ENCODE measurements at regions not wholly inside any gene's neighbourhood (a gene's known extent, or its start where the extent isn't known, plus 50 kb on each side); places are given as distances from the start of the nearest gene placed in this dataset.

- DNase-seq (ENCODE audit: low read depth) = no peak
Measured at GRCh38 chr4:11597506-11597905, 168.8 kb upstream of the HS3ST1 start.

DNA sequence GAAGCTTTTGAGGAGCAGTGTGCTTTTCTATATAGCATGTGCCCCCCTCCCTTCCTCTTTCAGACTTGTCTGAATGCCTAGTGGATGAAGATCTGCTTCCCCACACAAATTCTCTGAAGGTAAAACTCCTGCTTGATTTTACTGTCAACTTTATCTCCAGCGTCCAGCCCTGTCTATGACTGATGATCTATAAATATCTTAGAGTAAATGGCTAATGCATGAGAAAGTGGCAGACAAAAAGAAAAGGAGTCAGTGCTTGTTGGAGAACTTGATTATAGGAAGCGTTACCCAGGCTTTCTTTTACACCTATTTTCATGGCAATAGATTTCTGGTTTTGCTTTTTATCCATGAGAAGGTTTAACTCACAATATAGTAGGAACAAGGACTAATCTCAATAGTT is 168.3 kb upstream of the HS3ST1 start:
- no peak for DNase-seq (ENCODE audit: low read depth)

DNA sequence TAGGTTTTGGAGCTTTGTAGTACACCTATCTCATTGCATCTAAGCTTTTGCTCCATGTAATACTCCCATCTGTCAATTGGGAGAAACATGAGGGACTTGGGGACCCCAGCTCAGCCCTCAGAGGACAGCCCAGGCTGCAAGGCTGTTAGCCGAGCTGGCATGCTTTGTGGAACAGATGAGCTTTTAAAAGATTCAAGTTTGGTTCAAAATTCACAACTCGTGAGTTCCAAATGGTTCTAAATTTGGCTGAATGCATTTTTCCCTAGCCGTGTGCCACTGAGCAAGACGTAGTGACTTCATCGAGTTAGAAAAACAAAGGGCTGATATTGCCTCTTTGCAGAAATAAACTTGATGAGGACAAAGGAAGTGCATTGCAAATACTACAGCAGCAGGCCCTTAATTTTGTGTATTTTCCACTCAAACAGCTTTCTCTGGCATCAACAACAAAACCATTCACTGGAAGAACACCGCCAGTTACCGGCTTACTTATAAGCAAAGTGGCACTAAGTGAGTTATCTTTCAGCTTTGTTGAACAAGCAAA is 165.0 kb upstream of the HS3ST1 start:
- no peak for DNase-seq (ENCODE audit: low read depth)

DNA sequence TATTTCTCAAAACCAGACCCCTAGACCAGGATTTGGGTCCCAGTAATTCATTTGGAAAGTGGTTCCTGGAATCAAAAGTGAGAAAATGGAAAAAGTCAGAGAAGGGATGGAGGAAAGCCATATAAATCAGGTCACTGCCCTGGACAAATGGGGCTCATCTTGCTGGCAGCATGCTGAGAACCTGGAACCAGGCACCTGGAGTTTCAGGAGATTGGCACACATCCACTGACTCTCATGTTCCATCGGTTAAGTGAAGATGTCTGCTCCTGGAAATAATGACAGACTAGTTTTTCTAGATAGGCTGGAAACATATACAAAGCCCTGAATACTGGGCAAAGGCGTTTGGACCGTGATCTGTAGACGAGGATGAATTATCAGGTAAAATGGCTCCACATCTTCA is 163.6 kb upstream of the HS3ST1 start:
- no peak for DNase-seq (ENCODE audit: low read depth)

DNA sequence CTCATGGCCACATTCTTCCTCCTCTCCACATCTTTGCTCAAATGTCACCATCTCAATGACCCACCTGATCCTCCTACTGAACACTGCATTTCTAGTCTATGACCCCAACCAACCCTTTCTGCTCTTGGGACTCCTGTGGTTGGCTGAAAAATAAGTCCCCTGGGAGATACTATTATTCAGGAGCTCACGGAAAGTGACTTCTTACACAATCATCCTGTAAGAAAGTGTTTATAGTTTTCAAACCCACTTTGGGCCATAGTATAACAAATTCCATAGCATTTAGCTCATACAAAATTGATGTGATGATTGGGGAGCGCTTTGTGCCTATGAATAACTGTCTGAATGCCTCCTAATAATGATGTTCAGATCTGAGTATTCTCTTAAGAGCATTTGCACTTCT is 161.4 kb upstream of the HS3ST1 start:
- DNase-seq (ENCODE audit: low read depth) = no peak

GRCh38 chr4:11589676-11590075 is 161.0 kb upstream of the HS3ST1 start:
- DNase-seq (ENCODE audit: low read depth) = no peak

- no peak for DNase-seq (ENCODE audit: low read depth)
Measured at GRCh38 chr4:11587797-11588196, 159.1 kb upstream of the HS3ST1 start.

GRCh38 chr4:11585506-11585905 is 156.8 kb upstream of the HS3ST1 start:
- no peak for DNase-seq (ENCODE audit: low read depth)

GRCh38 chr4:11568511-11568910 is 139.8 kb upstream of the HS3ST1 start:
- no peak for DNase-seq (ENCODE audit: low read depth)

- DNase-seq (ENCODE audit: low read depth) = no peak
Measured at GRCh38 chr4:11566444-11567022, 137.8 kb upstream of the HS3ST1 start.

- no peak for DNase-seq (ENCODE audit: low read depth)
Measured at GRCh38 chr4:11565899-11566298, 137.2 kb upstream of the HS3ST1 start.

- DNase-seq (ENCODE audit: low read depth) = no peak
Measured at GRCh38 chr4:11565213-11565612, 136.5 kb upstream of the HS3ST1 start.

GRCh38 chr4:11564021-11564420 is 135.3 kb upstream of the HS3ST1 start:
- DNase-seq (ENCODE audit: low read depth) = no peak

- DNase-seq (ENCODE audit: low read depth) = no peak
Measured at GRCh38 chr4:11549525-11549924, 120.8 kb upstream of the HS3ST1 start.

DNA sequence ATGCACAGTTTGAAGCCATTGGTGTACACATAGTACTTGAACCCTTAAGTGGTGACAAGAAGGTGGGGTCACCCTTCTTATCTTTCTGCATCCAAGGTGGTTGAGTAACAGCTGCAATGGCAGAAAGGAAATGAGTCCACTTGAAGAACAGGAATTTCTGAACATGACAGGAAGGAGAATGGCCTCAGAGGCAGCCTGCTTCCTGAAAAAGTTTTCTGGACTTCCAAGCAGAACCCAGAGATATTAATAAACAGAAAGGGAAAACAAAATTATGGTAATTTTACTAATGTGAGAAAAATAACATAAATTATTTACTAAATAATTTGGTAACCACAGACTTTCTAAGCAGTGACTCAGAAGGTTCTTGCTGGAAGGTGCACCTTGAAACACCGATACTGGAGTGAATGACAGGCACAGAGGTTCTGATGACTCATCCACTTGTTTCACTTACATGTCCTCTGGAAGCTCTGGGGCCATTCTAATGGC is 119.9 kb upstream of the HS3ST1 start:
- DNase-seq (ENCODE audit: low read depth) = no peak

DNA sequence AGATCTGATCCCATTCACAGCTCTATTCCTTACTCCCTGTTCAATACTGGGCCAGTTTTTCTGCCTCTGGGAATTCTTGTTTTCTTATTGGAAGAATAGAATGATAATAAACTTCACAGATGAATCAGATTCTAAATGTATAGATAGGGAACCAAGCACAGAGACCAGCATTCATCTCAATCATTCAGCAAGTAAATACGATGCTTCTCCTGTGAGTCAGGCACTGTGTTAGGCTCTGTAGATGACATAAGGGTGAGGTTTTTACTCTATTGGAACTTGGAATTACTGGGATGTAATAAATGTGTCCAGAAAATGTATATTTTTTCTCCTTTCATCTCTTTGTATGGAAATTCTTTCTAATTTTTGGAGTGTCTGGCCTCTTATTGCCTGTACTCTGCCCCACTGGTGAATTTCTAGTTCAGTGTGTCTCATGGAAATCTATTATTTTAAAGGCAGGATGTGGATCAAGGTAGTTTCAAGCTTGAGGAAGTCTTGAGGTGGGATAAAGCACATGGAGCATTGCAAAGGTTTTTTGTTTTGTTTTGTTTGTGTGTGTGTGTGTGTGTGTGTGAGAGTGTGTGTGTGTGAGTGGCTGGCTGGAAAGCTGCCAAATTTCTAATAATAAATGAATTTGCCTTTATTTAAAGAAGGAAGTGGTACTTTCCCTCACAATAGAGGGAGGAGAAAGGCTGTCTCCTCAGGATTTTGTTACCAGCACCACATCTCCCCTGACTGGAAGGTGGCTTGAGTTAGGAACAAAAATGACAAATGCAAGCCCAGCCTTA is 117.9 kb upstream of the HS3ST1 start:
- DNase-seq (ENCODE audit: low read depth) = no peak

DNA sequence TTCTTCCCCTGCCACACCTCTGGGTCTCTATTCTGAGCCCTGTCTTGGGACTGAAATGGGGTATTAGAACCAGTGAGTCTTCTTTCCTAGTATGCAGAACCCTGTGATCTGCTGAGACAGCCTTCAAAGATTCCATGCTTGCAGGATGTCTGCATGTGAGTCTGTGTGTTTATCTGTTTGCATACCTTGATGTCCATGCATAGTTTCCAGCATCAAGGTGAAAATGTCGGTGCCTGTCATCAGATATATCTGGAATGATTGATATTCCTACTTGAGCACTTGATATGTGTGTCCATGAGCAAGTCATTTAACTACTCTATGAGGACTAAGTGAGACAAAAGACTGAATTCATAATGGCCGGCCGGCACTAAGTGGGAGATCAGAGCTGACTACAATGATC is 117.0 kb upstream of the HS3ST1 start:
- no peak for DNase-seq (ENCODE audit: low read depth)

DNA sequence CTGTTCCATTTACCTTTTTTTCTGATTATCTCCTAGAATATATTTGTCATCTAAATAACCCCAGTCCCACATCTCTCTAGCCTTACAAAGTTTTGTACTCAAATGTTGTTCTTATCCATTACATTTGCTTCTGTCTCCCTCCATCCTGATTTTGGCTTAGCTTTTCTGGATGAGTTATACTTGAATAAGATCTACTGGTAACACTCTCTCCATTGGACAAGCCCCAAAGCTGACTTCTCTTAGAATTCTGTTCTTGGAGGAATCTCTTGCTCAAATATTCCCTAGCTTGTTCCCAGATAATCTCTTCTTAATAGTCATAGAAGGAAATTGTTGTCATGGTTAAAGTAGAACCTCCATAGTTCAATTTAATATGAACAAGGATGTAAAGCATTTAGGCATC is 115.5 kb upstream of the HS3ST1 start:
- DNase-seq (ENCODE audit: low read depth) = no peak

- no peak for DNase-seq (ENCODE audit: low read depth)
Measured at GRCh38 chr4:11543706-11544105, 115.0 kb upstream of the HS3ST1 start.

GRCh38 chr4:11542952-11543351 is 114.3 kb upstream of the HS3ST1 start:
- DNase-seq (ENCODE audit: low read depth) = no peak

DNA sequence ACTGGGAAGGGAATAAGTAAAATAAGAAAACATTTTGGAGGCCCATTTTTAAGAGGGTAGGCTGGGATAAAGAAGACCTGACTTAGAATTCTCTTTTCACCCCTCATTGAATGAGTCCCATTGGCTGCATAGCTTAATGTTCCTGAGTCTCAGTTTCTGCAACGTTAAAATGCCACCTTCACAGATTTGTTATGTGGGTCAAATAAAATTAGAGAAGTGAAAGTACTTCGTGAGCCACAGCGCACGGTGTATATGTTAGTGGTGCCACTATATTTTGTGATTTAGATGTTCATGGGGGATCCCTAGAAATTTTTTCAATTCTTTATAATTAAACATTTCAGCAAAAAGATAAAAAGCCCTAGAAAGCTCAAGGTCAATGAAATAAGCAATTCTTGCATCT is 109.2 kb upstream of the HS3ST1 start:
- no peak for DNase-seq (ENCODE audit: low read depth)

DNA sequence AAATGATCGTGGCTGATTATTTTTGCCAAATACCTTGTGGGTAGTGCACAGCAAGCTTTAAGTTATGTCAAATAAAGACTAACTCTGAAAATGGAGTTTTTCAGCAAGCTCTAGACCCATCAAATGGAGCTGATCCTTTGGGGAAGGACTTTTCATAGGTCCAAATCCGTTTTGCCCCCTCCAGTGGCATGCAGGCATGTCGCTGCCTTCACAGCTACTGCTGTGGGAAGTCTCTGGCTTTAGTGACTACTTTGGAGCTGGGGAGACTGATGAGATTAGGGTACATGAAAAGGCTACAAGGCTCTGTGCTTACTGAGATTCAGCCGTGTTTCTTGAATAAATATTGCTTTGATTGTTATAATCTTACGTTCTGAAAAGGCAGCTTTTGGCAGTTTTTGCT is 106.6 kb upstream of the HS3ST1 start:
- no peak for DNase-seq (ENCODE audit: low read depth)

DNA sequence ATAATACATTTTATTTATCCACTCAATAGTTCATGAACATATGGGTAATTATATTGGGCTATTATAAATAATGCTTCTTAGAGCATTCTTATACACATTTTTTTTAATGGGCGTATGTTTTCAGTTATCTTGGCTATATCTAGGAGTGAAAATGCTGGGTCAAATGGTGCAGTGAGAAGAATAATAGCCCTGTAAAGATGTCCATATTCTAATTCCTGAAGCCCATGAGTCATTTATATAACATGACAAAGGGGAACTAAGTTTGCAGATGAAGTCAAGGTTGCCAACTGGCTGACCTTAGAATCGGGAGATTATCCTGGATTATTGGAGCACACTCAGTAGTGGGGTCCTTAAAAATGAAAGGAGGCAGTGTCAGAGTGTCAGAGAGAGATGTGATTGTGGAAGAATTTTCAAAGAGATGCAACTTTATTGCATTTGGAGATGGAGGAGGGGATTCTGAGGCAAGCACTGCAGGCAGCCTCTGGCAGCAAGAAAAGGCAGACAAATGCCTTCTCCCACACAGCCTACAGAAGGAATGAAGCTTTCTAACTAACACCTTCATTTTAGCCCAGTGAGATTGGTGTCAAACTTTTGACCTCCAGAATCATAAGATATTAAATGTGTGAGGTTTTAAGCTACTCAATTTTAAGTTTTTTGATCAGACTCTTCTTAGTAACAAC is 106.1 kb upstream of the HS3ST1 start:
- DNase-seq (ENCODE audit: low read depth) = no peak
